HepG2 (cell line): ENCODE measurements at regions not wholly inside any gene's neighbourhood (a gene's known extent, or its start where the extent isn't known, plus 50 kb on each side); places are given as distances from the start of the nearest gene placed in this dataset.

ENCODE experiments used
- TGIF2 ChIP-seq: IDR thresholded peaks from 2 replicates; pipeline ENCODE4 v1.6.1; 2016; ENCODE audit warnings: control low read depth, missing compliant biosample characterization
- TF ChIP-seq, protein P1 (sequence below): sonication (generic); formaldehyde crosslinking; IDR thresholded peaks from 2 replicates; pipeline ENCODE4 v1.4.0; 2020; ENCODE audit warnings: mild to moderate bottlenecking, missing genetic modification reagents

GRCh38 chr5:2921176-2921575 is 169.7 kb upstream of the IRX2 start:
- TF ChIP-seq TGIF2: no peak
- TF ChIP-seq, protein P1, sequence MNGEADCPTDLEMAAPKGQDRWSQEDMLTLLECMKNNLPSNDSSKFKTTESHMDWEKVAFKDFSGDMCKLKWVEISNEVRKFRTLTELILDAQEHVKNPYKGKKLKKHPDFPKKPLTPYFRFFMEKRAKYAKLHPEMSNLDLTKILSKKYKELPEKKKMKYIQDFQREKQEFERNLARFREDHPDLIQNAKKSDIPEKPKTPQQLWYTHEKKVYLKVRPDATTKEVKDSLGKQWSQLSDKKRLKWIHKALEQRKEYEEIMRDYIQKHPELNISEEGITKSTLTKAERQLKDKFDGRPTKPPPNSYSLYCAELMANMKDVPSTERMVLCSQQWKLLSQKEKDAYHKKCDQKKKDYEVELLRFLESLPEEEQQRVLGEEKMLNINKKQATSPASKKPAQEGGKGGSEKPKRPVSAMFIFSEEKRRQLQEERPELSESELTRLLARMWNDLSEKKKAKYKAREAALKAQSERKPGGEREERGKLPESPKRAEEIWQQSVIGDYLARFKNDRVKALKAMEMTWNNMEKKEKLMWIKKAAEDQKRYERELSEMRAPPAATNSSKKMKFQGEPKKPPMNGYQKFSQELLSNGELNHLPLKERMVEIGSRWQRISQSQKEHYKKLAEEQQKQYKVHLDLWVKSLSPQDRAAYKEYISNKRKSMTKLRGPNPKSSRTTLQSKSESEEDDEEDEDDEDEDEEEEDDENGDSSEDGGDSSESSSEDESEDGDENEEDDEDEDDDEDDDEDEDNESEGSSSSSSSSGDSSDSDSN (CRISPR knock-in tag): no peak
